ENCODE measurements at regions not wholly inside any gene's neighbourhood (a gene's known extent, or its start where the extent isn't known, plus 50 kb on each side); places are given as distances from the start of the nearest gene placed in this dataset.
"Not testable (repeated sequence)": the region's sequence is repeated elsewhere in the genome, so short reads cannot be mapped to it uniquely, and the experiment has no call there.

DNA sequence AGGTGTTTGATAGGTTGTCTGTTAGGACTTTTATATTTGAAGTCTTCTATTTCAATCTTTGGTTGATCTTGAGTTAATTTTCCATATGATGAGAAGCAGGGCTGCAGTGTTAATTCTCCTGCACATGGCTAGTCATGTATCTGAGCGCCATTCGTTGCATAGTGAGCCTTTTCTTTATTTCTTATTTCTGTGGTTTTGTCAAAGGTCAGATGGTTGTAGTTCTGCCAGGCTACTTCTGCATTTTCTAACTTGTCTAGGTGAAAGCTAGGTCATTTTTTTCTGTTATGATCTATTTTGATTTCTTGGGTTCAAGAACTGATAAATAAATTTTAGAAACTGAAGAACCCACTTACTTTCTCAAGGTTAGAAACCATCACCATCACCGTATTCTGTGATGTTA lies 56.7 kb downstream of the CCDC74A start:
- intact Hi-C loops (cut with DNase I), result no loop called here
- DNase-seq, result no peak

DNA sequence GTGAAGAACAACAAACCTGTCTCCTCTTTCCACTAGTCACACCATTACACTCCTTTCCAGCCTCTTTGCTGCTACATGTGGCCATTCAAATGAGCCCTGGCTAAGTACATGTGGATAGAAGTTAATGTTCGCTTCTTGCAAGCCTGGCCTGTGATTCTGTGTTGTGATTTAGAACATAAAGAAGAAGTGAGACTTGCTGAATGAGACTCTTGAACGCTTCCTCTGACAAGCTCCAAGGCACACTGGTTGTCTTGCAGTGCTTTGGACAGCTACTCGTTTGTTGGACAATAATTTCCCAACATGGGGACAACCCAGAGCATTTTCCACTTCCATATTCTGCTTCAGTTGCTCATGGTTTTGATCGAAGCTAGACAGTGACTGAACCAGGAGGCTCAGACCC lies 57.3 kb downstream of the CCDC74A start:
- no peak for DNase-seq
- intact Hi-C loops (cut with DNase I), result no loop called here

GRCh38 chr2:131588152-131588873 lies 60.6 kb downstream of the CCDC74A start:
- intact Hi-C loops (cut with DNase I), result no loop called here
- DNase-seq, result no peak

DNA sequence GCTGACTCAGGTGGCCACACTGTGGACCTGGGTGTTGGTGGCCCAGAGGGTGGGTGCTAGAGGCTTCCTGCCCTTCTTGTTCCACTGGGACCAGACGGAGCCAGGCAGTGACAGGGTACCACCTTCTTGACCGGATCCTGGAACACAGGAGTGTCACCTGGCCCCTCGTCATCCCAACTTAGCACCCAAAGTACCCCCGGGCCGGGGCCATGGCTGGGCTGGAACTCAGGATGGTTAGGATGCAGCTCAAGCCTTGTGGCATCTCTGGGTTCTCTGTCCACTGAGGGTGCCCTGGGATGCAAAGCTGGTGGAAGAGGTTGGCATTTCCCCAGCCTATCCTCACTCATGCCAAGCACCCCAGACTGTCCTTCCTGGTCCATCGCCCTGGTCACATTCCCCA lies 61.4 kb downstream of the CCDC74A start:
- intact Hi-C loops (cut with DNase I); DNase-seq: not testable (repeated sequence)

- intact Hi-C loops (cut with DNase I), result no loop called here
- no peak for DNase-seq
Measured at GRCh38 chr2:131590366-131590765, 62.7 kb downstream of the CCDC74A start.

DNA sequence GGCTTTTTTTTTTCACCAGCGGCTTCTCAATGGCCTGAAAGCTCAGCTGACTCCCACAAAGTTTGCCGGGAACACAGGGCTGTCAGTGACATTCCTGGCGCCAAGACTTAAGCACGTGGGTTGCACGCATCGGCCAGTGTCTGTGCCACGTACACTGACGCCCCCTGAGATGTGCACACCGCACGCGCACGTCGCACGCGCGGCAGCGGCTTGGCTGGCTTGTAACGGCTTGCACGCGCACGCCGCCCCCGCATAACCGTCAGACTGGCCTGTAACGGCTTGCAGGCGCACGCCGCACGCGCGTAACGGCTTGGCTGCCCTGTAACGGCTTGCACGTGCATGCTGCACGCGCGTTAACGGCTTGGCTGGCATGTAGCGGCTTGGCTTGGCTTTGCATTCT lies 63.2 kb downstream of the CCDC74A start:
- DNase-seq, result no peak
- intact Hi-C loops (cut with DNase I), result no loop called here

GRCh38 chr2:131596561-131596960 lies 68.9 kb downstream of the CCDC74A start:
- intact Hi-C loops (cut with DNase I); DNase-seq: not testable (repeated sequence)

DNA sequence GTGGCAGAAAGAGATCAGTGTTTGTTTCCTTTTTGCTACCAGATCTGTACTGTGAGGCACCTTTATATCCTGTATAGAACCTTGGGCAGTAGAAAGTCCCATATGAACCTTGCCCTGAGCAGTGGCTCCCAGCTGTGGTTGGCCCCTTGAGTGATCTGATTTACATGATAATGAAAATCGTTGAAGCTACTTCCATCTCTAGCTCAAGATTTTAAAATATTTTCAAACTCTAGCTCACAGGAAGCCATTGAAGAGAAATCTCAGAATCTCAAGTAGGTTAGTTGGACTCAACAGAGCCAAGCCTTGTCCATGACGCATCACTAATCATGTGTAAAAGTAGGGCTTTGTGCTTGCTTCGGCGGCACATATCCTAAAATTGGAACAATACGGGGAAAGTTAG lies 74.8 kb downstream of the CCDC74A start:
- intact Hi-C loops (cut with DNase I); DNase-seq: not testable (repeated sequence)

DNA sequence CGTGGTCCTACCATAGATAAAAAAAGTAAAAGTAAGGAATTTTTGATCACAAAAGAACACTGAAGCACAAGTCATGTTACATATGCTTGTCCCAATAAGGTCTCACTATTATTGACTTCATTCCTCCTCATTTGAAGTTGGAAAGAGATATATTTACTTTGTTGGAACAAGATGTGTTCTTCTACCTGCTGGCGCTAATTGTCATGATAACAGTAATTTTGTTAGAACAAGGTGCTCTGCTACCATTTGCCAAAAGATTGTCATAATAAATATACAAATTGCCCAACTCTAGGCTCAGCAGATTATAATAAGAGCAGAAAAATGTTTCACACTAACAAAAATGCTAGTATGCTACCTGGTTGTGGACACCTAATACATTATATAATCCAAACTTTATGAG lies 77.0 kb downstream of the CCDC74A start:
- intact Hi-C loops (cut with DNase I), result not testable (repeated sequence)

DNA sequence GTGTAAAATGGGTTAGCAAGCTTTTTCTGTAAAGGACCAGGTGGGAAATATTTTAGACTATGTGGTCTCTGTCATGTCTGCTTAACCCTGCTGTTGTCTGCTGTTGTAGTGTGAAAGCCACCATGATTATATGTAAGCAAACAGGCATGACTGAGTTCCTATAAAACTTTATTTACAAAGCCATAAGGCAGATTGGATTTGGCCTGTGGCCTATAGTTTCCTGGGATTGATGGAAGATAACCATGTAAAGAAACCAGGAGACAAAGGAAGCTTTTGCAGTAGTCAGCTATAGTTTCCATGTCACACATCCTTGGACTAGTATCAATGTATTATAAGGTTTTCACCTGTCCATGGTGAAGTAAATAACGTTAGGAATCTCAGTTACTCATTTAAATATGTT lies 78.7 kb downstream of the CCDC74A start:
- DNase-seq; intact Hi-C loops (cut with DNase I): not testable (repeated sequence)

More for the DNA sequence above, 77.0 kb downstream of the CCDC74A start:
- not testable (repeated sequence) for DNase-seq

DNA sequence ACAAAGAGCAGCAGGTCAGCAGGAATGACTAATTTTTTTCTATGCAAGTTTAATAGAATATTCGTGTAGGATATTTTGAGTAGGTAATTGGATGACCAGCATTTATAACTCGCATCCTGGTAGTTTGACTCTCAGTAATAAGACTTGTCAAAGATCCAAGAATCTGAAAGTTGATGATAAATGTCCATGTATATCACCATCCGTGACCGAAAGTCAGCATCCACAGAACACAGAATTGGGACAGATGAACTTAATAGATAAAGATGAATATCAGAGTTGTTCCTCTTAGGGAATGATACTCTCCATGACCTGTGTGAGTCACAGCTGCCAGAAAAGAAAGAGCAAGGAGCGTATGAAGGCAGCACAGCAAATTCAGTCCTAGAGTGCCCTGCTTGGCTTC lies 79.4 kb downstream of the CCDC74A start:
- intact Hi-C loops (cut with DNase I), result not testable (repeated sequence)

DNA sequence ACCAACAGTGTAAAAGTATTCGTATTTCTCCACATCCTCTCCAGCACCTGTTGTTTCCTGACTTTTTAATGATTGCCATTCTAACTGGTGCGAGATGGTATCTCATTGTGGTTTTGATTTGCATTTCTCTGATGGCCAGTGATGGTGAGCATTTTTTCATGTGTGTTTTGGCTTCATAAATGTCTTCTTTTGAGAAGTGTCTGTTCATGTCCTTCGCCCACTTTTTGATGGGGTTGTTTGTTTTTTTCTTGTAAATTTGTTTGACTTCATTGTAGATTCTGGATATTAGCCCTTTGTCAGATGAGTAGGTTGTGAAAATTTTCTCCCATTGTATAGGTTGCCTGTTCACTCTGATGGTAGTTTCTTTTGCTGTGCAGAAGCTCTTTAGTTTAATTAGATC lies 86.9 kb downstream of the CCDC74A start:
- not testable (repeated sequence) for DNase-seq

More for the DNA sequence above, 79.4 kb downstream of the CCDC74A start:
- DNase-seq, result not testable (repeated sequence)

GRCh38 chr2:131618320-131618719 lies 90.6 kb downstream of the CCDC74A start:
- intact Hi-C loops (cut with DNase I); DNase-seq: not testable (repeated sequence)

More for the DNA sequence above, 86.9 kb downstream of the CCDC74A start:
- intact Hi-C loops (cut with DNase I), result not testable (repeated sequence)

GRCh38 chr2:131622874-131623273 lies 95.2 kb downstream of the CCDC74A start:
- intact Hi-C loops (cut with DNase I); DNase-seq: not testable (repeated sequence)

- intact Hi-C loops (cut with DNase I), result not testable (repeated sequence)
Measured at GRCh38 chr2:131626011-131626410, 98.3 kb downstream of the CCDC74A start.

DNA sequence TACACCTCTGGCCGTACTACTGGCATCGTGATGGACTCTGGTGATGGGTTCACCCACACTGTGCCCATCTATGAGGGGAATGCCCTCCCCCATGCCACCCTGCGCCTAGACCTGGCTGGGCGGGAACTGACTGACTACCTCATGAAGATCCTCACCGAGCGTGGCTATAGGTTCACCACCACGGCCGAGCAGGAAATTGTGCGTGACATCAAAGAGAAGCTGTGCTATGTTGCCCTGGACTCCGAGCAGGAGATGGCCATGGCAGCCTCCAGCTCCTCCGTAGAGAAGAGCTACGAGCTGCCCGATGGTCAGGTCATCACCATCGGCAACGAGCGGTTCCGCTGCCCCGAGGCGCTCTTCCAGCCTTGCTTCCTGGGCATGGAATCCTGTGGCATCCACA lies 98.9 kb downstream of the CCDC74A start:
- intact Hi-C loops (cut with DNase I); DNase-seq: not testable (repeated sequence)

More at GRCh38 chr2:131626011-131626410, 98.3 kb downstream of the CCDC74A start:
- DNase-seq, result not testable (repeated sequence)

DNA sequence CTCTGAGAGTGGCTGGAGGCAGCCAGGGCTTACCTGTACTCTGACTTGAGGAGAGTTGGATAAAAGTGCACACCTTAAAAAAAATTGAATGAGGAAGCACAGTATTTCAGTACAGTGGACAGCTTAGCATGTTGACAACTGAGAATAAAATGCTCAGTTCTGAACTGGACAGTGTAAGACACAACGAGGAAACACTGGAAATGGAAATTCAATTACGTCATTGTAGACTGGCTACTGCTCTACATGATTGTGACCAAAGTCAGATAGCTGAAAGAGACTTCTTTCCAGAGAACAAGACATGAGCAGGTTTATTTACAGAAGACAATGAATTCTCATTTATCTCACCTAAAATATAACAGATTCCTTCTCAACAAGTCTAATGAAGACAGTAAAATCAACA lies 100.1 kb downstream of the CCDC74A start:
- intact Hi-C loops (cut with DNase I), result not testable (repeated sequence)

DNA sequence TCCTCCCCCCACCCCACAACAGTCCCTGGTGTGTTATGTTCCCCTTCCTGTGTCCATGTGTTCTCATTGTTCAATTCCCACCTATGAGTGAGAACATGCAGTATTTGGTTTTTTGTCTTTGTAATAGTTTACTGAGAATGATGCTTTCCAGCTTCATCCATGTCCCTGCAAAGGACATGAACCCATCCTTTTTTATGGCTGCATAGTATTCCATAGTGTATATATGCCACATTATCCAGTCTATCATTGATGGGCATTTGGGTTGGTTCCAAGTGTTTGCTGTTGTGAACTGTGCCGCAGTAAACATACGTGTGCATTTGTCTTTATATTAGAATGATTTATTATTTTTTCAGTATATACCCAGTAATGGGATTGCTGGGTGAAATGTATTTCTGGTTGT lies 104.0 kb downstream of the CCDC74A start:
- DNase-seq; intact Hi-C loops (cut with DNase I): not testable (repeated sequence)

More for the DNA sequence above, 100.1 kb downstream of the CCDC74A start:
- DNase-seq, result not testable (repeated sequence)

- DNase-seq; intact Hi-C loops (cut with DNase I): not testable (repeated sequence)
Measured at GRCh38 chr2:131633405-131633804, 105.7 kb downstream of the CCDC74A start.

DNA sequence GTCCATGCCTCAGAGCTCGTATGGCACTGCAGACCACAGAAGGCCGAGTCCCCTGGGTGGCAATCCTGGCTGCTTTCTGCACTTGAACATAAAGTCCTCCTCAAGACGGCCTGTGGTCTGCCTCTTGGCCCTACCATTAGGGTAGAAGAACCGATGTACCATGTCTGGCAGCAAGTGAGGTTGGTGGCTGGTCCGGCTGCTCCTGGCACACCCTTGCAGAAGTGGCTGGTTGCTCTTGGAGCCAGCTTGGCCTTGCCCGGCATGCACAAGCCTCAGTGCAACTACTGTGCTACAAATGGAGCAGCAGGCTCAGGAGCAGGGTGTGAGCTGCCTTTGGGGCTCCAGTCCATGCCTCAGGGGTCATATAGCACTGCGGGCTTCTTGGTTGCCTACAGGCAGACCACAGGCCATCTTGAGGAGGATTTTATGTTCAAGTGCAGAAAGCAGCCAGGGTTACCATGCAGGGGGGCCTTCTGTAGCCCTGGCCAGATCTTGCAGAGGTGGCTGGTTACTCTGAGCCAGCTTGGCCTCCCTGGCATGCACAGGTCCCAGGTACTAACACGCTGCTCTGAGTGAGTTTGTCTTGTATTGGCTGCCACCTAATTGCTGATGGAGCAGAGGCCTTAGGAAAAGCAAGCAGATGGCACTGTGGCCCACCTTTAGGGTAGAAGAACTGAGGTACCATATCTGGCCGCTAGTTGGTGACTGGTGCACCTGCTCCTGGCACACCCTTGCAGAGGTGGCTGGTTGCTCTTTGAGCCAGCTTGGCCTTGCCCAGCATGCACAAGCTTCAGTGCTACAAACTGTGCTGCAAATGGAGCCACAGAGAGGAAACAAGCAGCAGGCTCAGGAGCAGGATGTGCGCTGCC lies 106.4 kb downstream of the CCDC74A start:
- DNase-seq; intact Hi-C loops (cut with DNase I): not testable (repeated sequence)

All from head of caudate nucleus (tissue), 42 donors.